Calu3 (cell line): ENCODE measurements at regions not wholly inside any gene's neighbourhood (a gene's known extent, or its start where the extent isn't known, plus 50 kb on each side); places are given as distances from the start of the nearest gene placed in this dataset.

ENCODE experiments used
- BruUV-seq: library from RNA; stranded (reverse); fragments of 400-500 nt; replicated peaks from 2 replicates; lab custom pipeline; 2021; lab: Mats Ljungman, UMichigan
- CTCF ChIA-PET: fragments of 300-600 bp; sonication (Branson Sonifier 250); formaldehyde crosslinking; loops from one replicate; lab custom pipeline; 2022; ENCODE audit warnings: antibody characterized with exemption; lab: Charles Lee
- DNase-seq: peaks from one replicate; pipeline ENCODE4 v3.0.0; 2022
- H3K27ac Mint-ChIP-seq: one replicate; pipeline ENCODE4 v1.8.0; 2022; ENCODE audit warnings: mixed read lengths; ENCODE audit not compliant: unreplicated experiment
- H3K27me3 Mint-ChIP-seq: one replicate; pipeline ENCODE4 v1.8.0; 2022; ENCODE audit warnings: mixed read lengths; ENCODE audit not compliant: unreplicated experiment
- H3K36me3 Mint-ChIP-seq: one replicate; pipeline ENCODE4 v1.8.0; 2022; ENCODE audit warnings: mild to moderate bottlenecking, moderate library complexity, mixed read lengths; ENCODE audit not compliant: insufficient read depth, unreplicated experiment
- H3K4me1 Mint-ChIP-seq: one replicate; pipeline ENCODE4 v1.8.0; 2022; ENCODE audit warnings: mild to moderate bottlenecking, low read depth, mixed read lengths; ENCODE audit not compliant: unreplicated experiment
- H3K4me3 Mint-ChIP-seq: one replicate; pipeline ENCODE4 v1.8.0; 2022; ENCODE audit warnings: mild to moderate bottlenecking, low read depth, moderate library complexity, mixed read lengths; ENCODE audit not compliant: unreplicated experiment
- H3K9me3 Mint-ChIP-seq: one replicate; pipeline ENCODE4 v1.8.0; 2022; ENCODE audit warnings: low read depth, mixed read lengths; ENCODE audit not compliant: unreplicated experiment
- CTCF ChIP-seq: fragments of 200-600 bp; IDR thresholded peaks from one replicate; pipeline ENCODE4 v1.8.0; 2022; ENCODE audit warnings: antibody characterized with exemption; ENCODE audit not compliant: unreplicated experiment
- intact Hi-C: fragments of 100-400 bp; cut with micrococcal nuclease; formaldehyde crosslinking; loops from one replicate; pipeline ENCODE4 v1.10.0; 2022; ENCODE audit not compliant: unreplicated experiment

GRCh38 chr13:22655106-22655852, 525.5 kb upstream of the SGCG start:
- no peak overlapping the region for H3K4me3 Mint-ChIP-seq
- no peaks in the 10 kb centered on the region for H3K27me3 Mint-ChIP-seq
- no peaks in the 10 kb centered on the region for H3K4me1 Mint-ChIP-seq
- CTCF ChIA-PET = no interaction called here
- intact Hi-C loops = no loop called here
- DNase-seq = no peak
- no peaks in the 10 kb centered on the region for H3K36me3 Mint-ChIP-seq
- no peak for TF ChIP-seq CTCF
- no peak overlapping the region for H3K27ac Mint-ChIP-seq
- H3K9me3 Mint-ChIP-seq = peaks cover 5% of the 10 kb centered on the region
- no TSS peak for BruUV-seq

GRCh38 chr13:22662771-22663170, 518.0 kb upstream of the SGCG start:
- no peaks in the 10 kb centered on the region for H3K36me3 Mint-ChIP-seq
- no peak for DNase-seq
- H3K4me1 Mint-ChIP-seq = no peaks in the 10 kb centered on the region
- H3K27ac Mint-ChIP-seq = no peak overlapping the region
- H3K4me3 Mint-ChIP-seq = no peak overlapping the region
- intact Hi-C loops = no loop called here
- H3K27me3 Mint-ChIP-seq = no peaks in the 10 kb centered on the region
- TF ChIP-seq CTCF = no peak
- no TSS peak for BruUV-seq
- CTCF ChIA-PET = no interaction called here
- peaks cover 8% of the 10 kb centered on the region for H3K9me3 Mint-ChIP-seq

GRCh38 chr13:22665506-22665905, 515.3 kb upstream of the SGCG start:
- no peak for TF ChIP-seq CTCF
- BruUV-seq = no TSS peak
- Mint-ChIP-seq H3K27me3 (no peaks in the 10 kb centered on the region), H3K27ac (no peak overlapping the region), H3K4me3 (no peak overlapping the region), H3K4me1 (no peaks in the 10 kb centered on the region), H3K9me3 (peaks cover 4% of the 10 kb centered on the region), H3K36me3 (no peaks in the 10 kb centered on the region)
- CTCF ChIA-PET = no interaction called here
- no peak for DNase-seq
- intact Hi-C loops = no loop called here

GRCh38 chr13:22690756-22691155, 490.0 kb upstream of the SGCG start:
- no peaks in the 10 kb centered on the region for H3K4me1 Mint-ChIP-seq
- no peak for TF ChIP-seq CTCF
- CTCF ChIA-PET = no interaction called here
- peaks cover 2% of the 10 kb centered on the region for H3K9me3 Mint-ChIP-seq
- H3K36me3 Mint-ChIP-seq = no peaks in the 10 kb centered on the region
- no TSS peak for BruUV-seq
- intact Hi-C loops = no loop called here
- H3K4me3 Mint-ChIP-seq = no peak overlapping the region
- H3K27me3 Mint-ChIP-seq = no peaks in the 10 kb centered on the region
- DNase-seq = no peak
- H3K27ac Mint-ChIP-seq = no peak overlapping the region
